ENCODE measurements at regions not wholly inside any gene's neighbourhood (a gene's known extent, or its start where the extent isn't known, plus 50 kb on each side); places are given as distances from the start of the nearest gene placed in this dataset.

DNA sequence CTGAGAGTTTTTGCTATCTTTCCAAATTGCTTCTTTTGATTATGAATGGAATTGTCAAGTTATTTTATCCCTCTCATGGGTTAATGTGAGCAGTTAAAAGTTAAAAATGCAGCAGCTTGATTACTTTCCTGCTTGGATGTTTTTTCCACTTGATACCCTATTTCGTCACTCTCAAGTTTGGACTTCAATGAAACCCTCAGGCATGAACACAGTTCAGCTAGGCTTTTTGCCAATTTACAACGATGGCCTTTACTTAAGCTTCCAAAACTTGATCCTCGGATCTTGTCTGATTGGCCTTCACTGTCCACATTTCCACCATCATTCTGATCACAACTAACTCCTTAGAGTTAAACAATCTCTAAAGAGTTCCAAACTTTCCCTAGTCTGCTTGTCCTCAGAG is 752.4 kb upstream of the PRMT6 start:
- Mint-ChIP-seq H3K27me3 (no peaks in the 10 kb centered on the region), H3K4me3 (no peak overlapping the region), H3K27ac (no peak overlapping the region), H3K4me1 (no peaks in the 10 kb centered on the region), H3K9me3 (ENCODE audit: insufficient read depth) (peaks cover 2% of the 10 kb centered on the region)
- no peaks in the 10 kb centered on the region for H3K79me2 ChIP-seq (ENCODE audit: control insufficient read depth, insufficient read depth, low read length)
- H3K27ac ChIP-seq (ENCODE audit: low read length in 2 of 2) = no peak overlapping the region
- no peak for TF ChIP-seq EZH2 (IDR thresholded peaks at IDR 0.05; ENCODE audit: borderline replicate concordance, insufficient read depth, low read depth, low read length, poor library complexity, severe bottlenecking)
- TF ChIP-seq, protein P1, sequence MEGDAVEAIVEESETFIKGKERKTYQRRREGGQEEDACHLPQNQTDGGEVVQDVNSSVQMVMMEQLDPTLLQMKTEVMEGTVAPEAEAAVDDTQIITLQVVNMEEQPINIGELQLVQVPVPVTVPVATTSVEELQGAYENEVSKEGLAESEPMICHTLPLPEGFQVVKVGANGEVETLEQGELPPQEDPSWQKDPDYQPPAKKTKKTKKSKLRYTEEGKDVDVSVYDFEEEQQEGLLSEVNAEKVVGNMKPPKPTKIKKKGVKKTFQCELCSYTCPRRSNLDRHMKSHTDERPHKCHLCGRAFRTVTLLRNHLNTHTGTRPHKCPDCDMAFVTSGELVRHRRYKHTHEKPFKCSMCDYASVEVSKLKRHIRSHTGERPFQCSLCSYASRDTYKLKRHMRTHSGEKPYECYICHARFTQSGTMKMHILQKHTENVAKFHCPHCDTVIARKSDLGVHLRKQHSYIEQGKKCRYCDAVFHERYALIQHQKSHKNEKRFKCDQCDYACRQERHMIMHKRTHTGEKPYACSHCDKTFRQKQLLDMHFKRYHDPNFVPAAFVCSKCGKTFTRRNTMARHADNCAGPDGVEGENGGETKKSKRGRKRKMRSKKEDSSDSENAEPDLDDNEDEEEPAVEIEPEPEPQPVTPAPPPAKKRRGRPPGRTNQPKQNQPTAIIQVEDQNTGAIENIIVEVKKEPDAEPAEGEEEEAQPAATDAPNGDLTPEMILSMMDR (IDR thresholded peaks at IDR 0.05) = no peak
- intact Hi-C loops (cut with micrococcal nuclease) = no loop called here
- no peaks in the 10 kb centered on the region for H3K27me3 ChIP-seq (replicated peaks in 1 of 4; ENCODE audit: control extremely low read depth in 1 of 4, control insufficient read depth in 3 of 4, insufficient read depth in 4 of 4, low read length in 3 of 4)
- H2AFZ ChIP-seq (ENCODE audit: insufficient read depth, low read depth, low read length, poor library complexity, severe bottlenecking) = no peak overlapping the region
- 79% methylated on average over 3 of the region's 3 CpGs for WGBS (ENCODE audit: insufficient coverage)
- H4K20me1 ChIP-seq (ENCODE audit: control insufficient read depth, insufficient read depth, low read length, poor library complexity, severe bottlenecking) = no peaks in the 10 kb centered on the region
- ATAC-seq (ENCODE audit: low read depth) (no peak), DNase-seq (no peak)
- CTCF ChIA-PET = no interaction called here
- no peaks in the 10 kb centered on the region for H3K4me1 ChIP-seq (ENCODE audit: control insufficient read depth in 2 of 2, insufficient read depth in 2 of 2, low read length in 2 of 2)
- peaks cover 0 to 7% (median 1%) of the 10 kb centered on the region in 3 donors for H3K9me3 ChIP-seq (ENCODE audit: control extremely low read depth in 1 of 3, control insufficient read depth in 2 of 3, insufficient read depth in 1 of 3, low read length in 2 of 3)
- POLR2A ChIA-PET = no interaction called here
- H3K4me2 ChIP-seq (replicated peaks; ENCODE audit: low read depth, low read length, poor library complexity, severe bottlenecking) = no peak overlapping the region
- no peak overlapping the region for H3K9ac ChIP-seq (ENCODE audit: low read length)
- H3K4me3 ChIP-seq (ENCODE audit: control extremely low read depth in 1 of 5, extremely low read depth in 1 of 5, insufficient read depth in 1 of 5, low read depth in 2 of 5, low read length in 4 of 5) = no peak overlapping the region
- H3K36me3 ChIP-seq (replicated peaks in 1 of 2; ENCODE audit: control extremely low read depth in 1 of 2, control insufficient read depth in 1 of 2, extremely low read depth in 1 of 2, insufficient read depth in 2 of 2, low read length in 1 of 2) = no peaks in the 10 kb centered on the region

DNA sequence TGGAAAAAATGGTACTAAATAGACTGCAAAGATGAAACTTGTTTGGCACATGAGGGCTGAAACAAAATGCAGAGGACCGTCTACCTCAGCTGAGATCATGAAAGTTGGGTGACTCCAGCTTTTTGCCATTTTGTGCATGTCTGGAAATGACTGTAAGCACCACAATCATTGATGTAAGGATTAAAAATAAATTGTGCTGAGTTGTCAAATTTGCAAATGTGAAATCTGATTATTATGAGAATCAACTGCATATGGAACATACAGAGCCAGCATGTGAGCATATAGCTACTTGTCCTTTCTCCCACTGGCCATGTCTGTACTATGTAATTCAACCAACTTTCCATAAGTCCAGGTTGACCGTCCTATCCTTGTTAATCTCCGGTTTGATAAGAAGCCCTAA is 736.9 kb upstream of the PRMT6 start:
- H2AFZ ChIP-seq (ENCODE audit: insufficient read depth, low read depth, low read length, poor library complexity, severe bottlenecking) = no peak overlapping the region
- intact Hi-C loops (cut with micrococcal nuclease) = no loop called here
- H3K27ac ChIP-seq (ENCODE audit: low read length in 2 of 2) = no peak overlapping the region
- H3K4me2 ChIP-seq (replicated peaks; ENCODE audit: low read depth, low read length, poor library complexity, severe bottlenecking) = no peak overlapping the region
- no peak overlapping the region for H3K4me3 Mint-ChIP-seq
- no peak overlapping the region for H3K9ac ChIP-seq (ENCODE audit: low read length)
- WGBS (ENCODE audit: insufficient coverage) = 90% methylated on average over 1 of the region's 3 CpGs
- H3K4me1 ChIP-seq (ENCODE audit: control insufficient read depth in 2 of 2, insufficient read depth in 2 of 2, low read length in 2 of 2) = no peaks in the 10 kb centered on the region
- H3K4me1 Mint-ChIP-seq = no peaks in the 10 kb centered on the region
- H3K36me3 ChIP-seq (replicated peaks in 1 of 2; ENCODE audit: control extremely low read depth in 1 of 2, control insufficient read depth in 1 of 2, extremely low read depth in 1 of 2, insufficient read depth in 2 of 2, low read length in 1 of 2) = no peaks in the 10 kb centered on the region
- H3K27me3 Mint-ChIP-seq = no peaks in the 10 kb centered on the region
- H3K4me3 ChIP-seq (ENCODE audit: control extremely low read depth in 1 of 5, extremely low read depth in 1 of 5, insufficient read depth in 1 of 5, low read depth in 2 of 5, low read length in 4 of 5) = no peak overlapping the region
- no peaks in the 10 kb centered on the region for H3K9me3 ChIP-seq (ENCODE audit: control extremely low read depth in 1 of 3, control insufficient read depth in 2 of 3, insufficient read depth in 1 of 3, low read length in 2 of 3)
- H3K27ac Mint-ChIP-seq = no peak overlapping the region
- no peak for DNase-seq
- no peaks in the 10 kb centered on the region for H4K20me1 ChIP-seq (ENCODE audit: control insufficient read depth, insufficient read depth, low read length, poor library complexity, severe bottlenecking)
- CTCF ChIA-PET = interaction anchor here (0.6 kb wide), 1 partner anchor 1054 kb away, joined by 3 read pairs; no protein-coding TSS in a partner anchor
- no peaks in the 10 kb centered on the region for H3K79me2 ChIP-seq (ENCODE audit: control insufficient read depth, insufficient read depth, low read length)
- H3K27me3 ChIP-seq (replicated peaks in 1 of 4; ENCODE audit: control extremely low read depth in 1 of 4, control insufficient read depth in 3 of 4, insufficient read depth in 4 of 4, low read length in 3 of 4) = no peaks in the 10 kb centered on the region
- POLR2A ChIA-PET = no interaction called here
- H3K9me3 Mint-ChIP-seq (ENCODE audit: insufficient read depth) = no peaks in the 10 kb centered on the region
- TF ChIP-seq, protein P1 (IDR thresholded peaks at IDR 0.05) = no peak
- no peak for TF ChIP-seq EZH2 (IDR thresholded peaks at IDR 0.05; ENCODE audit: borderline replicate concordance, insufficient read depth, low read depth, low read length, poor library complexity, severe bottlenecking)
- no peak for ATAC-seq (ENCODE audit: low read depth)
